GM18499 (cell line): ENCODE measurements at regions not wholly inside any gene's neighbourhood (a gene's known extent, or its start where the extent isn't known, plus 50 kb on each side); places are given as distances from the start of the nearest gene placed in this dataset.
A peak's percentile ranks its signal among the peaks of the same experiment; 100 is the strongest.
"Not testable (repeated sequence)": the region's sequence is repeated elsewhere in the genome, so short reads cannot be mapped to it uniquely, and the experiment has no call there.

Source experiments
- ATAC-seq: cut with Tn5 transposase; IDR thresholded peaks from one replicate; pipeline ENCODE4 v1.9.1; 2021; ENCODE audit warnings: moderate number of reproducible peaks; ENCODE audit not compliant: insufficient read depth, unreplicated experiment

DNA sequence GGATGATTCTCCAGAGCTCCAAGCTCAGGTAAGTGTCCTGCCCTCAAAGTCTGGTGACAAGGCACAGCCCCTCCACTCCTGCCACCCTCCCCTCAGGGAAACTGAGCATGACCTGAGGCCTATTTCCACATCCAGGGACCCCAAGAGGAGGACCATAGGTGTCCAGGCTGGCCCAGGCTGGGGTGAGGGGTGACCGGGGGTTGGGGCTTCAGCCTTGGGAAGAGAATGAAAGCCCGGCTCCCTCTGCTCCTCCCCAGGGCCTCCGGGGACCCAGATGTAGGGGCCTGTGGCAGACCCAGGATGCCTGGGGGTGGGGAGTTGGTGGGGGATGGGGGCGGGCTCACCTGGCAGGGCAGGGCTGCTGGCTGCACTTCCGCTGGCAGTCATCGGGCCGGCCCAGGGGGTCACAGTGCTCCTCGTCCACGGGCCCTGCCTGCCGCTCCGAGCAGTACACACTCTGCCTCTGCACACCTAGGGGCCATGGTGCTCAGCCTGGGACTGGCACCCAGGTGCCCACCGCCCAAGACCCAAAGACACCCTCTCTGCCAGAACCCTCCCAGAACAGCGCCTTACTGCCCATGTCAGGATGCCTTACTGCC, 116.5 kb upstream of the AKAP13 start:
- ATAC-seq = not testable (repeated sequence)

DNA sequence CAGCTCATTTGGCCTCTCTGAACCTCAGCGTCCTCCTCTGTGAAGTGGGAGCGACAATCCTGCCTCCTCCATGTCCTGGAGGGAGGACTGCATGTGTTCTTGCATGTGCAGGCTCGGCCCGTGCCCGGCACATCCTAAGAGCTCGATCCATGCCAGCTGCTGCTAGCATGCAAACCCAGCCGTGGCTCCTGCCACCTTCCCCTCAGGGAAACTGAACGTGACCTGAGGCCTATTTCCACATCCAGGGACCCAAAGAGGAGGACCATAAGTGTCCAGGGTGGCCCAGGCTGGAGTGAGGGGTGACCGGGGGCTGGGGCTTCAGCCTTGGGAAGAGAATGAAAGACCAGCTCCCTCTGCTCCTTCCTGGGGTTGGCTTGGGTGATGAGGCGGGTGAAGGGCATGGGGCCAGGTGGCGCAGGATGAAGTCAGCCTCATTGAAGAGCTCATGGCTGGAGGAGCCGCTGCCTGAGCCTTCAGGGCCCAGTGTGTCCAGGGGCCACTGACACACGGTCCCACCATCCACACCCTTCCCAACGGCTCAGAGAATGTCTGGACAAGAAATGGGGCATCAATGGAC, 115.7 kb upstream of the AKAP13 start:
- not testable (repeated sequence) for ATAC-seq

DNA sequence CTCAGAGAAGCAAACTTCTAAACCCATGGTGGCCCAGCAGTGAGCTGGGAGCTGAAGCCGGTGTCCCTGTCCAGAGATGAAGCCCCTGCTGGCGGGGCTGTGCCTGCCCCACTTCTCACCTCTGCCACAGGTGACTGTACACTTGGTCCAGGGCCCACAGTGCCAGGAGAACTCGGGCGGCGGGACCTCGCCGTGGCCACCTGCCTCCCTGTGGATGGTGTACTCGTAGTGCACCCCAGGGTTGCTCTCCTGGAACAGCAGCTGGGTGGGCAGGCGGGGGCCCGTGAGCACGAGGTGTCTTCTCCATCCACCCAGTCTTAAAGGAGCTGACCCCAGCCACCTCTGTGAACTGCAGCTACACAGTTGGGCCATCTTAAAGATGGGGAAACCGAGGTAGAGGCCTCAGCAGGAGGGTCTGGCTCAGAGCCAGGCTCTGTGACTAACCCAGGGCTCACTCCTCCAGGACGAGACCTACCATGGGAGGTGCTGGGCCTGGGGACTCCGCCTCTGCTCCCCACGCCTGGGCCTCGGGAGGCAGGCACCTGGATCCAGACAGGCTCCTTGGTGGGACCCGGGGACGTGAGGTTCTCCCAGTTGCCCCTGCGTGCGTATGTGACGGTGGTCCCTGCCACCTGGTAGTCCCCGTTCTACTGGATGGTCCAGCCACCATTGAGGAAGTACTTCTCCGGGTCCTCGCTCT, 113.1 kb upstream of the AKAP13 start:
- not testable (repeated sequence) for ATAC-seq

DNA sequence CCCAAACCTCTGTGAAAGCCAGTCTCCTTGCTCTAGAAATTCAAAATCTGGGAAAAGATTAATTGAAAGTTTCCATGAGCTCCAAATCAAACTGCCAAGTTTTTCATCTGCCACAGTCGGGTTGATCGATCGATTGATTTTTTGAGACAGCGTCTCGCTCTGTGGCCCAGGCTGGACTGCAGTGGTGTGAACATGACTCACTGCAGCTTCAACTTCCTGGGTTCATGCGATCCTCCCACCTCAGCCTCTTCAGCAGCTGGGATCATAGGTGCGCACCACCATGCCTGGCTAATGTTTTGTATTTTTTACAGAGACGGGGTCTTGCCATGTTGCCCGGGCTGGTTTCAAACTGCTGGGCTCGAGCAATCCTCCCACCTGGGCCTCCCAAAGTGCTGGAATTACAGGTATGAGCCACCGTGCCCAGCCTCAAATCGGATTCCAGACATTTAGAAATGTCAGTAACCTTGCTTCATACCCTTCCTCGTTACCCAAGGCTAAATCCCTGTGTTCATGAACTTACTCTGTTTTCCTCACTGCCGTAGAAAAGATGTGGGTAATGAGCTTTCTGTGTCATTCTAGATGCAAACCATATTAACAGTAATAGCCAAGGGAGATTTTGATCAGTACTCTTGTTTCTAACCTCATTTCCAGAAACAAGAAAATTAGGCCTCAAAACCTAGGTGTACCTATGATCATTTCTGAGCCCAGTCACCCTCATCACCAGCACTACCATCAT, 105.9 kb upstream of the AKAP13 start:
- ATAC-seq = no peak

DNA sequence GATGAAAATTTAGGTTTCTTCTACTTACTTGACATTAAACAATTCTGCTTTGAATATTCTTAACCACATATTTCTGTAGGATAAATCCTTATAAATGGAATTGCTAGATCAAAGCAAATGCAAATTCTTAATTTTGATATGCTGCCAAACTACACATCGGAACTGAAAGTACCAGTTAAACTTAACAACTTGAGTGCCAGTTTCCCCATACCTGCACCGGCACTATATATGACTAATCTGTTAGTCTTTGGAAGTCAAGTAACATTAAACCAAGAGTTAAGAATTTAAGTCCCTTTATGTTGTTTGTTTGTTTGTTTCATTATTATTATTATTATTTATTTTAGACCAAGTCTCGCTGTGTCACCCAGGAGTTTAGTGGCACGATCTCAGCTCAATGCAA, 103.9 kb upstream of the AKAP13 start:
- no peak for ATAC-seq

DNA sequence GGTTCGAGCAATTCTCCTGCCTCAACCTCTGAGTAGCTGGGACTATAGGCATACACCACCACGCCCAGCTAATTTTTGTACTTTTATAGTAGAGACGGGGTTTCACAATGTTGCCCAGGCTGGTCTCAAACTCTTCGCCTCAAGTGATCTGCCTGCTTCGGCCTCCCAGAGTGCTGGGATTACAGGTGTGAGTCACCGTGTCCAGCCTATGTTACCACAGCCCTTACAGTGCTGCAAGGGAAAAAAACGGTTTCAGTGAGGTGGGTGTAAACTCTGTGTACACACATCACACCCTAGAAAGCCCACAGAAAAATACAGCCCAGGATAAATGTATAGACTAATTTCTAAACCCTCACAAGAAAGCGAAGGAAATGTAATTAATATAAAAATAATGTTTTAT, 103.5 kb upstream of the AKAP13 start:
- ATAC-seq = no peak

DNA sequence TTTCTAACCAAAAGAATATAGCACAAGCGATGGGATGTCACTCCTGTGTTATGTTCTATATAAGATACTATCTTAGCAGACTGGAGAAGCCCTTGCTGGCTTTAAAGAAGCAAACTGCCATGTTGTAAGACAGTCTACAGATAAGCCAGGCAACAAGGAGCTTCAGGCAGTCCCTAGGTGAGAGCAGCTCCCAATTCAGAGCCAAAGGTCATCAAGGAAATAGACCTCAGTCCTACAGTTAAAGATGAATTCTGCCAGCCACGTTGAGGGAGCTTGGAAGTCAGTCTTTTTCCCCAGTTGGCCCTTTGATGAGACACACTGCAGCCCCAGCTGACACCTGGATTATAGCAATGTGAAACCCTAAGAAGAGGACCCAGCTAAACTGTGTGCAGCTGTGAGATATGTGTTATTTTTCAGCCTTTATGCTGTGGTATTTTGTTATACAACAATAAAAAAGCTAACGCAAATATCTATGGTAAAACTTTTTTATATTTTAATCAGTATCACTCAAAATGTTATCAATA, 102.5 kb upstream of the AKAP13 start:
- ATAC-seq = no peak

DNA sequence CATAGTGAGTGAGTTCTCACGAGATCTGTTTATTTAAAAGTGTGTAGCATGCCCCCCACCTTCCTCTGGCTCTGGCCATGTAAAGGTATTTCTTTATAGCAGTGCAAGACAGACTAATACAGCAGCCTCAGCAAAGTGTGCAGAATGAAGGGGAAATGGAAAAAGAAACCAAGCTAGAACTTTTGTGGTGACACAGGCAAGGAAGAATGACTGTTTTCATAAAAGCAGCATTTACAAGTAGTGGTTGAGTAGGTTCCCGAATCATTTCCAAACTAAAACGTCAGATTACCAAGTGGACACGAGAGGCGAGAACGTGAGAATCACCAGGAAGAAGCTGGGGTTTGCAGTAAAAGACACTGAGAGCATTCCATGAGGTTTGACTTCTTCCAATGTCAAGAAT, 100.2 kb upstream of the AKAP13 start:
- ATAC-seq = peak; percentile 58

DNA sequence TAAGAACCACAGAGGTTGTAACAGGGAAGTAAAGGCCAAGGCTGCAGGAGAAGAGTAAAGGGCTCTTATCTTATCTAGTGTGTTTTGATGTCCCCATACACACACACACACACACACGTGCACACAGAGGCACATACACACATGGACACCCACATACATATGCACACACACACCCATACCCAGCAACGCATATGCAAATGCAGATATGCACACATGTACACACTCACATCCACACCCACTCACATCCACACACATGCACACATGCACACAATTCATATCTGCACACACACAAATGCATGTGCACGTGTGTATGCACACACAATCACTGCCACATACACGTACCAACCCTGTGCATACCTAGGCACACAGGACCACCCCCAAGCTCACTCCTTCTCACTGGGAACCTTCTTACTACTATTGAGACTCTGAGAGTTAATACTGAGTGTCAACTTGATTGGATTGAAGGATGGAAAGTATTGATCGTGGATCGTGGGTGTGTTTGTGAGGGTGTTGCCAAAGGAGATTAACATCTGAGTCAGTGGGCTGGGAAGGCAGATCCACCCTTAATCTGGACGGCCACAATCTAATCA, 99.0 kb upstream of the AKAP13 start:
- ATAC-seq = no peak

DNA sequence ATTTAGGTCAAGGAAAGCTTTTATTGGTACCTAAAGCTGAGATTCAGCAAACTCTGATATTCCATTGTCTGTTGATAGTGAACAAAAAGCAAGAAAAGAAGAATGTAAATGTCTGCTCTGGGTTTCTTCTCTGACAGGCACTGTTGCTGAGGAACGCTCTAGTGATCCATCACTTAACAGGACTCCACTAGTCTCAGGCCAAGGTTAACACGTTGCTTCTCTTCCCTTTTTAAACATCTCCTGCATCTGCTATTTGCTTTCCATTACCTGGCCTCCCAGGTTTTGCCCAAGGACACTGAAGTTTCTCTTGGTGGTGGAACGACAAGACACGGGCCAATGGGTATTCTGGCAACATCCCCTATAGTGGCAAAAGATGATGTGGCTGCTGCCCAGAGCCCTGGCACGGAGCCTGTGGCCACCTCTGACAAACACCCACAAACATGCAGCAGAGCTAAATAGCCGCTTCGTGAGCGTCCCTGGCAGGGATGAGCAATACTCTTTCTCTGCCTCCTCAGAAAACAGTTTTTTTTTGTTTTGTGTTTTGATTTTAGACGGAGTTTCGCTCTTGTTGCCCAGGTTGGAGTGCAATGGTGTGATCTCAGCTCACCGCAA, 97.8 kb upstream of the AKAP13 start:
- no peak for ATAC-seq

DNA sequence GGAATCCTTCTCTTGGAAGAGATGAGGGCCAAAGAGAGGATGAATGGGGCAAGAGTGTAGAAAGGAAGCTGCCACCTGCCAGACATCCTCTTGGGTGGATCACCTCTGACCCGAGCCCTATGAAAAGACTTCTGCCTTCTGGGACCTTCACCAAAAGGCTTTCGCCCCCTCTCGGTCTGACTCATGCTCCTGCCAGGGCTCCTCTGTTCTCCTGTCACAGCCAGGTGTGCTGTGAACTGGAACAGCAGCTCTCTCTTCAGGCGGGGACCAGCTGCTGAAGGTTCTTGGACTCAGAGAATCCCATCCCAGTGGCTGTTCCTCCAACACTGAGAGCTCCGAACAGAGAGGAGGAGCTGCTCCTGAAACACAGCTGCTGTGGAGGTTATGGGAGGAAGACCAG, 96.6 kb upstream of the AKAP13 start:
- peak; percentile 41 for ATAC-seq

DNA sequence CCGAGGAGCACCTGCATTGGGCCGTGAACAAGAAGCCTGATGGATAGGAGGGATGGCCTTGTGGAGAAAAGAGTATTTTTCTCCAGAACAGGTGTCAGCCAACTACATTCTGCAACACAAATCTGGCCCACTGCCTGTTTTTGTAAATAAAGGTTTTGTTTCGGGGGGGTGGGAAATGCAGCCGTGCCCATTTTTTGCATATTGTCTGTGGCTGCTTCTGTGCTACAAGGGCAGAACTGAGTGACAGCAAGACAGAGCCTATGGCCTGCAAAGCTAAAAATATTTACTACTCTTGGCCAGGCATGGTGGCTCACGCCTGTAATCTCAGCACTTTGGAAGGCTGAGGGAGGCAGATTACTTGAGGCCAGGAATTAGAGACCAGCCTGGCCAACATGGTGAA, 95.9 kb upstream of the AKAP13 start:
- ATAC-seq = peak; percentile 50

DNA sequence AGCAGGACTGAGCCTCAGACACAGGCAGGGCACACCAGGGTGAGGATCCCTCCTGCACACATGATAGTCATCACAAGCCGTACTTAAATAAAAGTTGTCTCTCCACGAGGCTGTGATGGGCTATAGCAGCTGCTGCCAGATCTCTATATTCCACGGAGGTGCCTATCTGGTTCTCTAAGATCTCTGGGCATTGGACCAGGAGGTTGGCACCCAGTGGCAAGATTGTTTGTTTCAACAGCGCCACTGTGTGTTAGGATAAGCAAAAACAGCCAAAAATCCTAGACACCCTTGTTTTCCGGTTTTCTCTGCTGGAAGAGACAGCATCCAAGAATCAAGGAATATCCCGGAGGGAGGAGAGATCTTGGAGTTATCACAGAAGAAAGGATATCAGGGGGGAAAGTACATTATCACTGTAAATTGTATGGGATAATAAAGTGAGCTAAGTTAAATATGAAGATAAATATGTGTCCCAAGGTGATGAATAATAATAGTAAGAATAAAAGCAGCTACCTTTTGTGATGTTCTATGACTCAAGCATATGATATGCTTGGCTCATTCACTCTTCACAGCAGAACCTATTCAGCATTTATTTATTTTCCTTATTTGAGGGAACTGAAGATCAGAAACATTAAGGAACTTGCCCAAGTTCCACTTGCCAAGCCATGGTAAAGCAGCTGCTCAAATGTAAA, 90.6 kb upstream of the AKAP13 start:
- no peak for ATAC-seq

DNA sequence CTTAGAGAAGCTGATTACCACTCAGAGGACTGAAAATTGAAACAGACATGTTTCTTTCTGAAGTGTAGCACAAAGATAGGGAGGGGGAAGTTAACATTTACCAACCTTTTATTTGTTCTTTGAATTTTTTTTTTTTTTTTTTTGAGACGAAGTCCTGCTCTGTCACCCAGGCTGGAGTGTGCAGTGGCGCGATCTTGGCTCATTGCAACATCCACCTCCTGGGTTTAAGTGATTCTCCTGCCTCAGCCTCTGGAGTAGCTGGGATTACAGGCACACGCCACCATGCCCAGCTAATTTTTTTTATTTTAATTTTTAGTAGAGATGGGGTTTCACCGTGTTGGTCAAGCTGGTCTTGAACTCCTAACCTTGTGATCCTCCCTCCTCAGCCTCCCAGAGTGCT, 87.8 kb upstream of the AKAP13 start:
- ATAC-seq = not testable (repeated sequence)

DNA sequence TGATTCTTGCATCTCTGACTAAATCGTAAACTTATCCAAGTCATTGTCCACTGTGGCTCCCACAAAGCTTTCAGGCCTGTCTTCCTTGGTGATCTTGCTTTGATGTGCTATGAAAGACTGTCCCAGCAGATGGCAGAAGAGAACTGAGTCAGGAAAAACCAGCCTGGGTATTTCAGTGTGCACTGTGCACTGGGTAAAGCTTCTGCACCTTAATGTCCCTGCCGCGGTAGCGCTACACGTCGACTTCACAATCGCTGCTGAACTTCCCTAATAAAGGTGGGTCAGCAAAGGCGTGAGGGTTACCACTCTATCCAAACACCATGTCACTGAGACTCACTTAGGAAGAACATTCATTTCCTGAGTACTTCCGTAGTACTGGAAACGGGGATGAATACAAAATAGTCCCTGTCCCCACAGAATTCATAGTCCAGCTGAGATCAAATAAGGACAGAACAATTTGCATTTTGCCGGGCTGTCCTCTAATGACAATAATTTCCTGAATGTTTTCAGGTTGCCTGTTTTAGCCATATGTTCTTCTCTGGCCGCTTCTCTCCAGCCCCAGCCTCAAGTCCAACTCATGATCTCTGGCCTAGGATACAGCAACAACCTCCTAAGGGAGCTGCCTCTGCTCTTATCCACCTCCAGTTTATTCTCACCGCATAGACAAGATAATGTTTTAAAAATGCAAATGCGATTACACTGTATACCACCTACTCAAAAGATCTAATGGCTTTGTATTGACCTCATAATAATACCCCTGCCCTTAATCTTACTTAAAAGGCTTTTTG, 83.6 kb upstream of the AKAP13 start:
- peak; percentile 96 for ATAC-seq

DNA sequence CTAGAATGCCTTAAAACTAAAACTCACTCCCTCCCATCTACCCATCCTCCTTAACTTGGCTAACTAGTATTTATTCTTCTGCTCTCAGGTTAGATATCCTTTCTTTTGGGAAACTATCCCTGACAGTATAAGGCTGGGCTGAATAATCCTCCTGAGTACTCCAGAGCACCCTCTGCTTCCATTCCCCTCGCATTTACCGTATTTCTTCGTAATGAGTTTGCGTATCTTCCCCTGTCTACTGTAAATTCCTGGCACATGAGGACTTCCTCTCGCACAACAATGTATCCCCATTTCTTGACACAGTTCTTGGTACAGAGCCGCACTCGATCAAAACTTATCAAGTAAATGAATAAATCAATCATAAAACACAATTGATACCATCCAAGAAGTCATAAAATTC, 82.9 kb upstream of the AKAP13 start:
- ATAC-seq = no peak

DNA sequence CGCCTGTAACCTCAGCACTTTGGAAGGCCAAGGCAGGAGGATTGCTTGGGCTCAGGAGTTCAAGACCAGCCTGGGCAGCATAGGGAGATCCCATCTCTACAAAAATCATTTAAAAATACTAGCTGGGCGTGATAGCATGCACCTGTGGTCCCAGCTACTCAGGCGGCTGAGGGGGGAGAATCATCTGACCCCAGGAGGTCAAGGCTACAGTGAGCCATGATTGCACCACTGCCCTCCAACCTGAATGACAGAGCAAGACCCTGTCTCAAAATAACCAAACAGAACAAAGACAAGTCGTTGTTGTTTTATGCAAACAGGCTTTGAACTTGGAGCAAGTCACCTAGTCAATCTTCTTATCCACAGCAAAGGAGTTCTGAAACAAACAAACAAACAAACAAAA, 82.0 kb upstream of the AKAP13 start:
- ATAC-seq = no peak

DNA sequence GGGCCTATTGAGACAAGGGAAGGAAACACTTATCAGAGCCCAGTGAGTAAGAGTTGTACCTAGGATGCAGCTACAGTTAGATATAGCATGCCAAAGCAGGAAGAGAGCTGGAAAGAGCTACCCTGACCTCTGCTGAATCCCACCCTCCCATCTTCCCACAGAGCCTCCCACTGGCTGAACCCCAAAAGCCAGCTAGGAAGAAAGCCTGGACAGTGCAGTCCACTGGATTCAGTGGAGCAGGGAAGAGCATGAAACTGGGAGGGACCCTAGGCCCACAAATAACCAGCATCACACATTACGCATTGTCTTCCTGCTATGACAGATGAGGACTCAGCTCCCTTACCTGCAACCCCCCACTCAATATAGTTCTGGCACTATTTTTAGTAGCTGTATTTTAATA, 81.5 kb upstream of the AKAP13 start:
- no peak for ATAC-seq

DNA sequence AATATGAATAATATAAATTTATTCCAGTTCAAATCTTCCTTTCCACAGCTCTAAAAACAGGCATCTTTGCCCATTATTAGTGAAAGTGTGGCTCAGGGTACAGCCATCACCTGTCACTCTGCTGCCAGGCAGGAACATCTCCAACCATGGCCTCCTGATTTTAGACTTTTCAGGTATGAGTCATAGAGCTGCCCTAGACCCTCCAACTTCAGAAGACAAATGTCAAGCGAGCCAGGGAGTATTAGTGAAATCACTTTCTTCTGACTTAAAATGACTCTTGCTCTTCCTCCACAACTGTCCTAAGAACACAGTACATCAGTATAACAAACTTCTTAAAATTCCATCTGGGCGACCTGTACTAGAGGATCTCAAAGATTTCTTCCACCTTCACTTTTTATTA, 78.1 kb upstream of the AKAP13 start:
- no peak for ATAC-seq
